Left hindlimb (tissue), 1 donor: ENCODE measurements at regions not wholly inside any gene's neighbourhood (a gene's known extent, or its start where the extent isn't known, plus 50 kb on each side); places are given as distances from the start of the nearest gene placed in this dataset.

ENCODE experiments used
- DNase-seq: peaks from one replicate; pipeline ENCODE4 v3.0.0-alpha.2; 2018

DNA sequence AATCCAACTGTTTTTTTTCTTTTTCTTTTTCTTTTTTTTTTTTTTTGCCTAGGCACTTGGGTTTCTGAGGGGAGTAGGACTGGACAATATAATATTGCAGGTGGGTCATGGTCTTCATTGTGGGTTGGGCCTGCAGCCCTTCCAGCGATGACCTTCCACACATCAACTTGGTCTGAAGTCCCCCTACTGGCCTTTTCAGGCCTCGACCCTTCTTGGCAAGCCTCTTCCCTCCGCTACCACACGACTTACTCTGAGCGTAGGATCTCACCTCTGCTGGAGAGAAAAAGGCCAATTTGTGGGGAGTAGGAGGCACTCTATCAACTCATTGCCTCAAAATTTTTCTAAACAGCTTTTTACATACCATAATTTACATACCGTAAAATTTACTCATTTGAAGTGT is 51.1 kb upstream of the GRIK3 start:
- no peak for DNase-seq

DNA sequence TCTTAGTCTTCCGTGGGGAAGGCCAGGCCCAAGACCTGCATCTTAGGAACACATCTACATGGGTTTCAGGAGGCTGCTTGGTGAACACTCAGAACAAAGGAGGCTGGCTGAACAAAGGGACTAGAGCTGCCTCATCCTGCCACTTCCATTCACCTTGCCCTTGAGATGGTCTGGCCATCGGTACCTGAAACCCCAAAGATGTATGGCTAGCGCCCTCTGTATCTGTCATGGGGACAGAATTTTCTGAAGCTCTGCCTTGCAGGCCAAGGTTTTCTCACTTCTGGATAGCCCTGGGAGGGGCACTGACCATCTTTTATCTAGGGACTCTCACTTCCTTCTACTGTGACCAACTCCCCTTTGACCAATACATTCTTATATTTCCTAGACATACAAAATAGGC is 55.4 kb upstream of the GRIK3 start:
- DNase-seq: no peak

DNA sequence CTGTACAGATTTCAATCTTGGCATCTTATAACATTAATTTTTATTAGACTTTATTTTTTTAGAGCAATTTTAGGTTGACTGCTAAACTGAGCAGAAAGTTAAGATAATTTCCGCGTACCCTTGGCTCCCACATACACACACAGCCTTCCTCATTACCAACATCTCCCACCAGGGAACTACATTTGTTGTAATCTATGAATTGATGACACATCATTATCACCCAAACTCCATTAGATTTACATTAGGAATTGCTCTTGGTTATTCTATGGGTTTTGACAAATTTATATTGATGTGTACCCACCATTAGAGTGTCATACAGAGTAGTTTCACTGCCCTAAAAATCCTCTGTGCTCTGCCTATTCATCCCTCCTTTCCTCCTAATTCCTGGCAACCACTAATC is 56.4 kb upstream of the GRIK3 start:
- no peak for DNase-seq

- DNase-seq: no peak
Measured at GRCh38 chr1:37092937-37093336, 58.6 kb upstream of the GRIK3 start.

DNA sequence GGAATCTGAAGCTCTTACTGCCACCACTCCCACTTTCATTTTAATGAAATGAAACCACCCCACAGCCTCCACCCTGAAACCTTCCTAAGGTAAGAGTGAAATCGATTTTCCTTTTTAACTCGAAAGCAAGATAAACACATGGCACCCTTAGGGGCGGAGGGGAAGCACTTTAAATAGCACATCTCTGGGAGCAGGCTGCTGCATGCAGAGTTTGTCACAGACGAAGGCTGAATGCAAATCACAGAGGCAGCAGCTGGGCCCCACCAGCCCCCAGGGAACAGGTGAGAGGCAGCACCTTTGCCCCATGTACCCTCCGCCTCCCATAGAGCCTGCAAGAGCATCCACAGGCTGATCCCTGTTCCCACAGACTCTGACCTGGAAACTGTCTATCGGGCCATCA is 60.0 kb upstream of the GRIK3 start:
- DNase-seq: no peak

DNA sequence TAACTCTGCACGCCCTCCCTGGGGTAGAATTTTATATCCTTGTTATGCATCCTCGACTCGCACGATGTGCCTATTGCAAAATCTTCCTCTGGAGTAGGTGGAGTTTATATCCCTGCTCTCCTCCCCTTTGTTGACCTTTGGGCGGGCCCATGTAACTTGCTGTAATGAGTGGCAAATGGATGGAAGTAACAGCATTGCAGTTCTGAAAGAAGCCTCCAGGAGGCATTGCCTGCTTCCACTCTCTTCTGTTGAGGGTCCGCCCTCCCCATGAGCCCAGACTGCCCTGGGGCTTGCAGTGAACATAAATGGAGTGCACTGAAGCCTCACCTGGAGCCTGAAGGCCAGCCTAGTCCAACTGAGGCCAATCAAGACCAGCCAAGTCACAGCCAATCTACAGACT is 62.2 kb upstream of the GRIK3 start:
- DNase-seq: no peak

DNA sequence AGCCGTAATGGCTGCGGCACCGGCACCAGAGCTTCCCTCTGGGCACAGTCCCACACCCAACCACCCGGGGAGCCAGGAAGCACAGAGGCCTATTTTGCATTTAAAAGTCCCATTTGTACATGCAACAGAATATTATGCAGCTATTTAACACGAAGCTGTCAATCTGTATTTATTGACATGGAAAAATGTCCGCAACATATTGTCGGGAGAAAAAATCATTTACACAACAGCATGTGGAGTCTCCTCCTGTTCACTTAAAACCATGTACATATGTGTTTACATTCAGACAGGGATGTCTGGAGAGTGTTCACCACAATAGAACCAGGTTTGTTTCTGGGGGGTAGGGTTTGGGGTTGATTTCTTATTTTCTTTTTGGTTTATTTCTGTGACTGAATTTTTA is 63.4 kb upstream of the GRIK3 start:
- no peak for DNase-seq

- DNase-seq: no peak
Measured at GRCh38 chr1:37098237-37098636, 63.9 kb upstream of the GRIK3 start.

DNA sequence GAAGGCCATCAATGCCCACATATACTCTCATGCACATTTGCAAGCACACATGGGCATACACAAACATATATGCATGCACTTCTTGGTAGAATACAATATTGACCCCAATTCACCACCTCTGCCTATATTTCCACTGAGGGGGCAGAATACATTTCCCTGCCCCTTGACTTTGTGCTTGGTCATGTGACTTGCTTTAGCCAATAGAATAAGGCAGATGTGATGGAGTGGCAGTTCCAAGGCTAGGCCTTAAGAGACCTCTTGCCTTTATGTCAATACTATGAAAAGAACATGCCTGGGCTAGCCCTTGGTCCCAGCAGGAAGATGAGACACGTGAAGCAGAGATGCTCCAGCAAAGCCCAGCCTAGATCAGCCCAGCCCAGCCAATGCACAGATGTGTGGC is 66.0 kb upstream of the GRIK3 start:
- no peak for DNase-seq

- DNase-seq: no peak
Measured at GRCh38 chr1:37102656-37103382, 68.5 kb upstream of the GRIK3 start.

DNA sequence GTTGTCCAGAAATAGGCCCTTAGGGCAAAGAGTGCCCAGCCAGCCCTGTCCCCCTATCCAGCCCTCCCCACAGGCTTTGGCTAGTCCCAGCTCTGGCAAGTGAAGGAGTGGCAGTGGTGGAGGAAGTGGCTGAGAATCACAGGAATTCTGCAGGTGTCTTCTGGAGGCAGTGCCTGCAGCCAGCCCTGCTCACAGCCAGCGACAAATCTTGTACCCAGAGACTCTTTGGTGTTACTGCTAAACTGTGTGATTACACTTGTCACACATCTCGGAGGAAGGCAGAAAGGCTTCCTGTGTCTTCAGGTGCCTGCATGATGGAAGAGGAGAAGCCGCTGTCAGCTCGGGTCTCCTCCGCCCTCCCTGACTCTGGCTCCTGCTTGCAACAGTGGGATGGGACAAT is 71.6 kb upstream of the GRIK3 start:
- no peak for DNase-seq

GRCh38 chr1:37107153-37107907 is 73.0 kb upstream of the GRIK3 start:
- no peak for DNase-seq

GRCh38 chr1:37108596-37109188 is 74.4 kb upstream of the GRIK3 start:
- DNase-seq: no peak

DNA sequence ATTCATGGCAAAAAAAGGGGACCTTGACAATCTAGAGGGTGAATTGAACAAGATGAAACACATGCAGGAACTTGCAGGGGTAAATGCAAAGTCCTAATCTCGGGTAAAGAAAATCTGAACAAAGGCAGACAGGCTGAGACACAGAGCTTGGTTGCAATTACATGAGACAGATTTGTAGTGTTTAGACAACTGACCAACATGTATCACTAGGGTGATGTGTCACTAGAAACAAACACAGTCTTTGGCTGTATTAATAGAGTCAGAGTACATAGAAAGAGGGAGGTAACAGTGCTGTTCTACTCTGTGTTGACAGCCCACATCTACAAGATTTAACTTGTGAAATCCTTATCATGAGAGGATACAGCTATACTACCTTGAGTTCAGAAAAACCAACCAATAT is 78.1 kb upstream of the GRIK3 start:
- DNase-seq: no peak

- no peak for DNase-seq
Measured at GRCh38 chr1:37113285-37113997, 79.1 kb upstream of the GRIK3 start.

- DNase-seq: no peak
Measured at GRCh38 chr1:37118790-37119189, 84.5 kb upstream of the GRIK3 start.

GRCh38 chr1:37120279-37120678 is 86.0 kb upstream of the GRIK3 start:
- no peak for DNase-seq

- DNase-seq: no peak
Measured at GRCh38 chr1:37123276-37124115, 89.2 kb upstream of the GRIK3 start.

- no peak for DNase-seq
Measured at GRCh38 chr1:37124501-37124900, 90.2 kb upstream of the GRIK3 start.

- DNase-seq: no peak
Measured at GRCh38 chr1:37125295-37125694, 91.0 kb upstream of the GRIK3 start.

DNA sequence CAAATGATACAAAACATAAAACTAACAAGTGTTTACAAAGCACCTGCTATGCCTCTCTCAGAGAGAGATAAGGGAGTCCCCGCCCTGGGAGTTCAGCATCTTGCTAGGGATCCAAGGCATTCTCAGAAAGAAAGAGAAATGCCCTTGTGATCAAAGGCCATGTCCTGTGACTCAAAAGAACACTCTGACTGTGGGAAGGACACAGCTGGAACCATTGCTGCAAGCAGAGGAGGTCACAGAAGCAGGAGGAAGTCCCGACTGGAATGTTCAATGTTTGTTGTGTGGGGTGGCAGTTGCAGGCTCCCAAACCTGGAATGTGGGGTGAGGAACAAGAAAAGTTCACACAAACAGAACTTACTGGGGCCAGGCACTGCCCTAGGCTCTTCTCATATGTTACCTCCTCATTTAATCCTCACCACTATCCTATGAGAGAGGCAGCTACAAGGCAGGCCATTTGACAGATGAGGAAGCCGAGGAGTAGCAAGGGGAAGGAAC is 93.0 kb upstream of the GRIK3 start:
- DNase-seq: no peak

- no peak for DNase-seq
Measured at GRCh38 chr1:37128091-37128490, 93.8 kb upstream of the GRIK3 start.
